Middle frontal gyrus (tissue), 1 donor: ENCODE measurements at regions not wholly inside any gene's neighbourhood (a gene's known extent, or its start where the extent isn't known, plus 50 kb on each side); places are given as distances from the start of the nearest gene placed in this dataset.
"Not testable (repeated sequence)": the region's sequence is repeated elsewhere in the genome, so short reads cannot be mapped to it uniquely, and the experiment has no call there.

ENCODE experiments used
- DNase-seq: peaks from one replicate; pipeline ENCODE4 v3.0.0-alpha.2; 2015; ENCODE audit warnings: low spot score; ENCODE audit errors: extremely low spot score

GRCh38 chr6:103677290-103677689 lies 1182.4 kb downstream of the HACE1 start:
- no peak for DNase-seq

DNA sequence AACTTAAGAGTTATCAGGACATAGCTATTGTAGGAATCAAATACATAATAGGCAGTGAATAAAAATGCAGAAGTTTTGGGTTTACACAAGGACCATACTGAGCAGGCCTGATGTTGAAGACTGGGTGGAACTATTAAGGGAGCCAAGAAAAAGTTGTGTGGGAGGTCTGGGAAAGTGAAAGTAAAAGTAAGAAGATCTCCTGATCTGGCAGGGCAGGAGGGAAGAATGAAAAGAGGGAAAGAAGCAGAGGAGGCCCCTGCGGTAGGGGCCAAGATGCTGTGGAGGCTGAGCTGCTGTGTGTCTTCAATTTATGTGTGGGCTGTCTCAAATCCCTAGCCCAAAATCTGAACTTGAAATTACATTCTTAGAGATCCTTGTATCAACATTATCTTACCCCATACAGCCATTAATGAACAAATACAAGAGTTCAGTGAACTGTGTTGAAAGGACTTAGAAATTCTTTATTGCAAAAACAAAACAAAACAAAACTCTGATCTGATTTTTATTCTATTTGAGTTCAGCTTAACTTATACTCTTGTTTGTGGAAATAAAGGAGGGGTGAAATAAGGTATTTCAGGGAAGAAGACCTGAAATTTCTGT lies 1183.8 kb downstream of the HACE1 start:
- no peak for DNase-seq

GRCh38 chr6:103674790-103675189 lies 1184.9 kb downstream of the HACE1 start:
- DNase-seq = no peak

GRCh38 chr6:103672169-103672568 lies 1187.5 kb downstream of the HACE1 start:
- DNase-seq = no peak

GRCh38 chr6:103629613-103630012 lies 1230.1 kb downstream of the HACE1 start:
- DNase-seq = no peak

GRCh38 chr6:103617642-103618041 lies 1242.1 kb downstream of the HACE1 start:
- no peak for DNase-seq

DNA sequence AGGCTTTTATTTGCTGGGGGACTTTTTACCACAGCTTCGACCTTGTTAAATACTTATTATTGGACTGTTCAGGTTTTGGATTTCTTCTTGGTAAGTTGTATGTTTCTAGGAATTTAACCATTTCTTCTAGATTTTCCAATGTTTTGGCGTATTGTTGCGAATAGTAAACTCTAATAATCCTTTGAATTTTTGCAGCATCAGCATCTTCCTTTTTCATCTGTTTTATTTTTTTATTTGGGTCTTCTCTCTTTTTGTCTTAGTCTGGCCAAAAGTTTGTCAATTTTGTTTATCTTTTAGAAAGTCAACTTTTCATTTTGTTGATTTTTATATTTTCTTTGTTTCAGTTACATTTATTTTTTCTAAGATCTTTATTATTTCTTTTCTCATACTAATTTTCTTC lies 1272.0 kb downstream of the HACE1 start:
- DNase-seq = no peak

GRCh38 chr6:103578115-103578514 lies 1281.6 kb downstream of the HACE1 start:
- no peak for DNase-seq

- no peak for DNase-seq
Measured at GRCh38 chr6:103570431-103570830, 1289.3 kb downstream of the HACE1 start.

DNA sequence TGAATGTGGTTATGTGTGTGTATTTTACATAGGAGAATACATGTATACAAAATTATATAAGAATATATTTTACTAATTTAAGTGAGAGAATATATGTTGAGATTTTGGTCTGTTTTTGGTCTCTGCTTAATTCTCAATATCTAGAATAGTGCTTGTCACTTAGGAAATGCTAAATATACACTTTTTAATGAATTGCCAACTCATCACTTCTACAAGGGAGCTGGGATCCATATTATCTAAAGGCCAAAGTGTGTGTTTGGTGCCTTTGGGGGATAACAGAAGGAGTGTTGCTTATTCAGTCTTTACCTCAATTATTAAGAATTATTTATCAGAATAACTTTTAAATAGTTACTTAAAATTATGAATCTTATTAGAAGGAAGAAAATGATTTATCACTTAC lies 1304.8 kb downstream of the HACE1 start:
- no peak for DNase-seq

DNA sequence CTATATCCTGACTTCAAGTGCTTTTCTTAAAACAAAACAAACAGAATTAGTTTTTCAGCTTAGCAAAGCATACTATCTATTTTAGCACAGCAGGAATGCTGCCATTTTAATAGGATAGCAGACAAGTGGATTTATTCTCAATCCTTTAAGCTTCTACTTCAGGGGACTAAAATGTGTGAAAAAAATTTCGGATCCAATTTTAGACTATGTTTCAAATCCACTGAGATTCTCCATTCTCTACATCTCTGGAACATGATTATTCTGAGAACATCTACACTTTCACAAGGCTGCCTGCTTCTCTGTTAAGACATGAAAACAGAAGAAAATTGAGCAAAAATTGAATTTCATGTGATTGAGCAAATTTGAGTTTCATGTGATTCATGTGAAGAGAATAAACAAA lies 1321.3 kb downstream of the HACE1 start:
- DNase-seq = no peak

- no peak for DNase-seq
Measured at GRCh38 chr6:103534814-103535213, 1324.9 kb downstream of the HACE1 start.

- no peak for DNase-seq
Measured at GRCh38 chr6:103534095-103534494, 1325.6 kb downstream of the HACE1 start.

DNA sequence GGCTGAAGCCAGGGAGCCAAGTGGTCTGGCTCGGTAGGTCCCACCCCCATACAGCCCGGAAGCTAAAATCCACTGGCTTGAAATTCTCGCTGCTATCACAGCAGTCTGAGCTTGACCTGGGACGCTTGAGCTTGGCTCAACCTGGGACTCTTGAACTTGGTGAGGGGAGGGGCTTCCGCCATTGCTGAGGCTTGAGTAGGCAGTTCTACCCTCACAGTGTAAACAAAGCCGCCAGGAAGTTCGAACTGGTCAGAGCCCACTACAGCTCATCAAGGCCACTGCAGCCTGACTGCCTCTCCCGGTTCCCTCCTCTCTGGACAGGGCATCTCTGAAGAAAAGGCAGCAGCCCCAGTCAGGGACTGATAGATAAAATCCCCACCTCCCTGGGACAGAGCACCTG lies 1337.7 kb downstream of the HACE1 start:
- no peak for DNase-seq

DNA sequence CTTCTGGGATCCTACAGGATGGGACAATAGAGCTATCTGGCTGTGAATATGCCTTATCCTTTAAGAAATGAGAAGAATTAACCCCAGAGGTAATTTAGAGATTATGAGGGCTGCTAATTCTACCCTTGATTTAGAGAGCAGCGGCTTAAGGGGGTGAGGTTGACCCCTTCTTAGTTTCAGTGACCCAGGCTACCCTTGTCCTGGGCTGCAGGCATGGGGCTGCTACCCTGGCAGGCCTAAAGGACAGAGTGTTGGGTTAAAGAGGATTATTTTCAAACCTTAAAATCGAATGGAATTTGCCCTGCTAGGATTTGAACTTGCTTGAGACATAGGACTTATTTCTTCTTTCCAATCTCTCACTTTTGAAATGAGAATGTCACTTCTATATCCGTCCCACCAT lies 1343.4 kb downstream of the HACE1 start:
- no peak for DNase-seq

GRCh38 chr6:103507052-103507451 lies 1352.7 kb downstream of the HACE1 start:
- no peak for DNase-seq

- DNase-seq = no peak
Measured at GRCh38 chr6:103505155-103505518, 1354.6 kb downstream of the HACE1 start.

DNA sequence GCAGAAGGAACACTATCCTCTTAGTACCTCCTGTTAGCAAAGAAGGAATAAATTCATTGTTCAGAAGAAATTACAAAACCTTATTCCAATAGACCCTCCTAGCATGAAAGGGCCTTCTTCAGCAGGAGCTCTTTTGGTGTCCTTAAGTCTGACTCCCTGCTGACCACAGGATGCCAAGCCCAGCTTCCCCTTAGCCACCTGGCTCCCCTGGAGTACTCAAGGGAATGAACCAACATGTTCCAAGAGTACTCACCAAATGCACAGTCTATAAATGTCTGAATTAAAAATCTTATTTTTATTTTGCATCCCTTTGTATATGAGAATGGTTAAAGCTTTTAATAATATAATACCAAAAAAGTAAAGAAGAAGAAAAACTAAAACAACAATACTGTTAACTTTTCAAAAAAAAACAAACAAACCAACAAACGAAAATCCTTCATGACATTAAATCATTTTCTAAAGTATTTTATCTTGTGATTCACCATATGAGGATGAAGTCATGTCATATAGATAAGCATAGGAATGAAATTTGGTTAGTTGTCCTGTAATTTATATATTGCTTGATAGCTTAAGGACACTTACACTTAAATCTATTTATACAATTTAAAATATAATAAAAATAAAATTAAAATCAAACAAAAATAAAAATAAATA lies 1355.1 kb downstream of the HACE1 start:
- DNase-seq = no peak

DNA sequence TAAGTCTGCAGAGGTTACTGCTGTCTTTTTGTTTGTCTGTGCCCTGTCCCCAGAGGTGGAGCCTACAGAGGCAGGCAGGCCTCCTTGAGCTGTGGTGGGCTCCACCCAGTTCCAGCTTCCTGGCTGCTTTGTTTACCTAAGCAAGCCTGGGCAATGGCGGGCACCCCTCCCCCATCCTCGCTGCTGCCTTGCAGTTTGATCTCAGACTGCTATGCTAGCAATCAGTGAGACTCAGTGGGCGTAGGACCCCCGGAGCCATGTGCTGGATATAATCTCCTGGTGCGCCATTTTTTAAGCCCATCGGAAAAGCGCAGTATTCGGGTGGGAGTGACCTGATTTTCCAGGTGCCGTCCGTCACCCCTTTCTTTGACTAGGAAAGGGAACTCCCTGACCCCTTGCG lies 1363.1 kb downstream of the HACE1 start:
- DNase-seq = not testable (repeated sequence)

DNA sequence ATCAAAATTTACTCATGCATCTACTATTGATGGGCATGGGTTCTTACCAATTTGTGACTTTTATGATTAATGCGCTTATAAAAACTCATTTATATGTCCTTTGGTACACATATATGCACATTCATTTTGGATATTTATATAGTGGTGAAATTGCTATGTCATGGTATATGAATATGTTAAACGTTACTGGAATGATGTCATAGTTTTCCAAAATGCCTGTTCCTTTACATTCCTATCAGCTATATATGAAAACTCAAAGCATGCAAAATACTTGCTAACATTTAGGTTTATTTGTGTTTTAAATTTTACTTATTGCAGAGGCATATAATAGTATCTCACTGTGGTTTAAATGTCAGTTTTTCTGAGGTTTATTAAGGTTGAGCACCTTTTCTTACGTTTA lies 1403.1 kb downstream of the HACE1 start:
- no peak for DNase-seq

DNA sequence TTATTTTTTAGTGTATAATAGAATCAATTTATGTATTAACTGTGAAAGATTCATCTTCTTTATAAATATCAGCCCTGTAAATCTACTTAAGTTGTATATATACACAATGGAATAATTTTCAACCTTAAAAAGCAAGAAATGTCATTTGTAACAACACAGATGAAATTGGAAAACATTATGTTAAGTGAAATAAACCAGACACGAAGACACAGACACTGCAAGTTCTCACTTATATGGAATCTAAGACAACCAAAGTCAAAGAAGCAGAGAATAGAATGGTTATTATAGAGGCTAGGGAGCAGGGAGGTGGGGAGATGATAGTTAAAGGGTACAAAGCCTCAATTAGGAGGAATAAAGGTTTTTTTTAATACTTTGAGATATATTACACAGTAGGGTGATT lies 1404.4 kb downstream of the HACE1 start:
- DNase-seq = no peak

GRCh38 chr6:103409475-103409874 lies 1450.2 kb downstream of the HACE1 start:
- DNase-seq = no peak

DNA sequence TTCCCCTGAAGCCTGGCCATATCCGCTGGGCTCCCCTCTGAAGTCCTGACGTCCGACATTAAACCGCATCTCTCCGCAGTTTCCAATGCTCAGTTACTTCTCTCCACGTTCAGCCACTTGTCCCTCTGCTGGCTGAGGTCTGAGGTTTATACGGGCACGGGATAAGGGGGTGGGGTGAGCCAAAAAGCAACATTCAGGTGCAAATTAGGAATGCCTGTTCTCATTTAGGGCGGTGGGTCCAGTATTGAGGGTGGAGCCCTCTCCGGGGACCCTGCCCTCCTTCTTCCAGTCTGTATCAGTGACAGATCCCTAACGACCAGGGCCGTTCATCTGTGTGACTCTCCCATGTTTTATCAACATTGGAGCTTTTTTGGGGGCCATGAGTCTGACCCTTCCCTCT lies 1454.4 kb downstream of the HACE1 start:
- DNase-seq = no peak

- no peak for DNase-seq
Measured at GRCh38 chr6:103404799-103405198, 1454.9 kb downstream of the HACE1 start.
